ENCODE measurements at regions not wholly inside any gene's neighbourhood (a gene's known extent, or its start where the extent isn't known, plus 50 kb on each side); places are given as distances from the start of the nearest gene placed in this dataset.

- no peak for TF ChIP-seq EZH2 (optimal IDR thresholded peaks at IDR 0.05; ENCODE audit: low read depth, low read length)
- no peak for TF ChIP-seq CTCF (IDR thresholded peaks at IDR 0.05; ENCODE audit: low read length)
- no peak for TF ChIP-seq EZH2phosphoT487 (IDR thresholded peaks at IDR 0.05; ENCODE audit: low read length)
These were observed 166.1 kb downstream of the CD83 start for GRCh38 chr6:14283600-14284235.

All from MM.1S (cell line).